T-helper 1 cell treated with Interleukin-12 subunit alpha and Interleukin-12 subunit beta and Interleukin-4 antibody, amounts not matched to agents 30 μg/mL and 1 μg/mL, for 36 hours (primary cell): ENCODE measurements at regions not wholly inside any gene's neighbourhood (a gene's known extent, or its start where the extent isn't known, plus 50 kb on each side); places are given as distances from the start of the nearest gene placed in this dataset.
"Not testable (repeated sequence)": the region's sequence is repeated elsewhere in the genome, so short reads cannot be mapped to it uniquely, and the experiment has no call there.

Experiments used
- H3K27ac Mint-ChIP-seq: one replicate; pipeline ENCODE4 v1.8.0; 2021; ENCODE audit warnings: mild to moderate bottlenecking, mixed read lengths
- H3K27me3 Mint-ChIP-seq: one replicate; pipeline ENCODE4 v1.8.0; 2021; ENCODE audit warnings: low read depth, mixed read lengths
- H3K36me3 Mint-ChIP-seq: one replicate; pipeline ENCODE4 v1.8.0; 2021; ENCODE audit warnings: low read depth, mixed read lengths
- H3K4me1 Mint-ChIP-seq: one replicate; pipeline ENCODE4 v1.8.0; 2021; ENCODE audit warnings: low read depth, mixed read lengths
- H3K4me3 Mint-ChIP-seq: one replicate; pipeline ENCODE4 v1.8.0; 2021; ENCODE audit warnings: mild to moderate bottlenecking, moderate library complexity, mixed read lengths
- H3K9me3 Mint-ChIP-seq: one replicate; pipeline ENCODE4 v1.8.0; 2021; ENCODE audit warnings: mixed read lengths

DNA sequence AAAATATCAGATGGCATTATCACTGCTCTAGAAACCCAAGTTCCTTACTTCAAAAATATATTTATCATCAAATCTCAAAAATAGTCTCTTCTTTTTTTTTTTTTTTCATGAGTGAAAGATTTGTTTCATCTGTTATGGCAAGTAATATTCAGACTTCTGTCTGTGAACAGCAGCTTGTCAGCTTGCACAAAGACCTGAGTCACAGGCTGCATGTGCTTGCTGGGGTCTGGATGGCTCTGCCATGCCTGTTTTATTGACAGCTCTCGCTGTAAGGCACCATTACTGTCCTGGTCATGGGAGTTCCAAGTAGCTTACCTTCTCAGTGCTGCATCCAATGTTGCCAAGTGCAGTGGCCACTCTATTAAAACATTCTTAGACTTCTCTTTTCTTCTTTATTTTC is 456.4 kb downstream of the GADD45G start:
- Mint-ChIP-seq H3K27ac (no peak overlapping the region), H3K27me3 (peaks cover 17% of the 10 kb centered on the region), H3K4me3 (no peak overlapping the region), H3K36me3 (no peaks in the 10 kb centered on the region), H3K4me1 (no peaks in the 10 kb centered on the region), H3K9me3 (no peaks in the 10 kb centered on the region)

DNA sequence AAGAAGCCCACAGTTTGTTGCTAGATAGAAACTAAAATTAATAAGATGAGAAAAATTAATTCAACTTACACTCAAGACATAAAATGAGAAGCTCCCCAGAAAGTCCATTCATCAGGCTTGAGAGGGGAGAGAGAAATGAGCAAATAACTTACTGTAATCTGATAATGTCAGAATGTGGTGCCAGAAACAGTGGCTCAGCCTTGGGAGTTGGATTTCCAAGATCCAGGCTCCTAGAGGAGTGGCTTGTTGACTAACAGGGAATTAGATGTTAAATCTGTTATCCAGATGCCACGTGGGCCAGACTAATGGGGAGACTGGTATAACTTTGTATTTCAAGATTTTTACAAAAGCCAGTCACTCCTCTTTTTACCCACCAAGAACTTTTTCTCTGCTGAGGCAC is 458.2 kb downstream of the GADD45G start:
- Mint-ChIP-seq H3K27me3 (peaks cover 23% of the 10 kb centered on the region), H3K36me3 (no peaks in the 10 kb centered on the region), H3K4me3 (no peak overlapping the region), H3K4me1 (no peaks in the 10 kb centered on the region), H3K9me3 (no peaks in the 10 kb centered on the region), H3K27ac (no peak overlapping the region)

DNA sequence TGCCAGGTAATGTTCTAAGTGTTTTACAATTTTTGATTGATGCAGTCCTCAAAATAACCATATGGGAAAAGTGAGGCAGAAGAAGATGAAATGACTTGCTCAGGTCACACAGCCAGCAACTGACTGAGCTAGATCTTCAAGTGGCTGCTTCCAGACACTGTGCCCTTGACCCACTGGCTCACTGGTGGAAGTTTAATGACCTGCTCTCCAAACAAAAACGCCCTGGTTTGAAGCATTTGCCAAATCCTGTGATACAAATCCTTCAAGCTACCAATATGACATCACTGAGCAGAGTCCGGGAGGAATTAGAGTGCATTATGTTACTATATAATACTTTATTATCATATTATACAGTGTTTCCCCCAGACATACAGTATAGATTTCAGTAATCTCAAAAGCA is 459.4 kb downstream of the GADD45G start:
- Mint-ChIP-seq H3K27ac (no peak overlapping the region), H3K27me3 (peaks cover 33% of the 10 kb centered on the region), H3K36me3 (no peaks in the 10 kb centered on the region)

DNA sequence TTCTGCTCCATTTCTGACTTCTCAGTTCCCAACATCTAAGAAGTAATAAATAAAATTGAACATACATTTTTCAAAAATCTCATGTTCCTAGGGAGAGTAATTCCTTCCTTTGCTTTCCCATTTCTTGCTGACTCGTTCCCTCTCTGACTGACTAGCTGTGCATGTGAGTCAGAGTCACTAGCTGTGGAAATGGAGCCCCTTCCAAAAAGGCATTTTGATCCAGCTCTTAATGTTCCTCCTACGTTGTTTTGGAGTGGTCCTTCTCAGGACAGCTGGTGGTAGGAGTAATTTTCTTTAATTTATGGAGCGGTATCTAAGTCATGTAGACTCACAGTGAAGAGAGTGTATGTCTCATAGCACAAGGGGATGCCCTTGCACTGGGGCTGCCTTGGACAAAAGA is 460.2 kb downstream of the GADD45G start:
- Mint-ChIP-seq H3K4me3 (no peak overlapping the region), H3K27me3 (peaks cover 34% of the 10 kb centered on the region), H3K4me1 (no peaks in the 10 kb centered on the region), H3K36me3 (no peaks in the 10 kb centered on the region), H3K9me3 (no peaks in the 10 kb centered on the region), H3K27ac (no peak overlapping the region)

More for the DNA sequence above, 459.4 kb downstream of the GADD45G start:
- Mint-ChIP-seq H3K4me3 (no peak overlapping the region), H3K9me3 (no peaks in the 10 kb centered on the region), H3K4me1 (no peaks in the 10 kb centered on the region)

DNA sequence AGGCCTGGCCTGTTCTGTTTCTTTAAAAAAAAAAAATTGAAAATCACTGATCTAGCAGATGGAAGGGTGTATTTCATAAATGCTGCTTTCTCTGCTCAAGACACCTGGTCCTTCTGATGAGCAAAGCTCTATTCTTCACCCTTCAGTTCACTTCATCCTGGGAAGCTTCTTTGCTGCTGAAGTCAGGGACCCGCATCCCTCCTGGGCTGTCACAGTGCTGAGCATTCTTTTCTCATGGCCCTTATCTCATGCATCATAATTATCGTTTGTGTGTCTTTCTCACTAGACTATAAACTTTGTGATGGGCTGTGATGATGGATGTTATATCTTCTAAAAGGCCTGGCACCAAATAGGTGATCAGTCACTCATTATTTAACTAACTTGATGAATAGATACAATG is 461.0 kb downstream of the GADD45G start:
- no peak overlapping the region for H3K4me3 Mint-ChIP-seq

DNA sequence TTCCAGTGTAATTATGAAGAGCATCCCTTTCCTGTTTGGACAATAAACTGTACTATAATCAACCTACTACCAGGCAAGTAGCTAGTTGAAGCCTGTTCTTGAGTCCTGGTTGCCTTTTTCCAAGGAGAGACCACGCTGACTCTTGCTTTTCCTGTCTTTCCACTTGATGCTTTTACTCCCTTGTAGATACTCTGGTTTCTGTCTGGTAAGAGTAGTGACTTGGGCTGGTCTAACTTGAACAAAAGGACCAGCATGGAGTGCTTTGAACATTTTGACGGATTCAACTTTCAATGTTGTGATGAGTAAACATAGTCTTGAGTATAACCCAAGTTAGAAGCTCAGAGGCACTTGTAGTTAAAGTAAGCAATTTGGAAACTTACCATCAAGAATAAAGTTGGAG is 464.3 kb downstream of the GADD45G start:
- Mint-ChIP-seq H3K27ac (no peak overlapping the region), H3K4me1 (no peaks in the 10 kb centered on the region), H3K27me3 (peaks cover 32% of the 10 kb centered on the region), H3K36me3 (no peaks in the 10 kb centered on the region), H3K9me3 (no peaks in the 10 kb centered on the region), H3K4me3 (no peak overlapping the region)

More for the DNA sequence above, 461.0 kb downstream of the GADD45G start:
- no peaks in the 10 kb centered on the region for H3K36me3 Mint-ChIP-seq
- no peak overlapping the region for H3K27ac Mint-ChIP-seq
- H3K9me3 Mint-ChIP-seq, result no peaks in the 10 kb centered on the region
- no peaks in the 10 kb centered on the region for H3K4me1 Mint-ChIP-seq
- H3K27me3 Mint-ChIP-seq, result peaks cover 36% of the 10 kb centered on the region

DNA sequence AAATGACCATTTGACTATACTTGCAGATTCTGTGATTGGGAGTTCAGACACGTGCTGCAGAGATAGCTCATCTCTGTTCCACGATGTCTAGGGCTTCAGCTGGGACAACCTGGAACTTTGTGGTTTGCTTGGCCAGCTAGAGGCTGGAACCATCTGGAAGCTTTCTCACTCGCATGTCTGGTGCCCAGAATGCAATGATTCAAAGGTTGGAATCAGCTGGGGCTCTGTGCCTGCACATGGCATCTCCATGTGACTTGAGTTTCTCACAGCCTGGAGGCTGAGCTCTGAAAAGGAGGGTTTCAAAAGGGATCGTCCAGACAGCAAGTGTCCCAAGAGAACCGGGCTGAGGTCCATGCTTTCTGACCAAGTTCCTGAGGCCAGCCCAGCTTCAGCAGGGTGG is 465.2 kb downstream of the GADD45G start:
- Mint-ChIP-seq H3K27ac (no peak overlapping the region), H3K9me3 (no peaks in the 10 kb centered on the region), H3K36me3 (no peaks in the 10 kb centered on the region), H3K27me3 (peaks cover 37% of the 10 kb centered on the region), H3K4me3 (no peak overlapping the region), H3K4me1 (no peaks in the 10 kb centered on the region)

DNA sequence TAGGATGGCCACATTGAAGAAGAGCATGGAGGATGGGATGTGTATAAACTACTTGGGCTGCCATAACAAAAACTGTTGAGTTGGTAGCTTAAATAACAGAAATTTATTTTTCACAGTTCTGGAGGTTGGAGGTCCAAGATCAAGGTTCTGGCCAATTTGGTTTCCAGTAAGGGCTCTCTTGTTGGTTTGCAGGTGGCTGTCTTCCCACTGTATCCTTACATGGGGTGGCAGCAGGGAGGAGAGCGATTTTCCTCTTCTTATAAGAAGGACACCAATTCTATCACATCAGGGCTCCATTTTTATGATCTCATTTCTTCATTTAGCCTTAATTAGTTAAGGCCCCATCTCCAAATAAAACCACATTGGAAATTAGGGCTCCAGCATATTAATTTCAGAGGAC is 465.7 kb downstream of the GADD45G start:
- Mint-ChIP-seq H3K4me3 (no peak overlapping the region), H3K36me3 (no peaks in the 10 kb centered on the region), H3K27ac (no peak overlapping the region), H3K4me1 (no peaks in the 10 kb centered on the region), H3K27me3 (peaks cover 38% of the 10 kb centered on the region), H3K9me3 (no peaks in the 10 kb centered on the region)

DNA sequence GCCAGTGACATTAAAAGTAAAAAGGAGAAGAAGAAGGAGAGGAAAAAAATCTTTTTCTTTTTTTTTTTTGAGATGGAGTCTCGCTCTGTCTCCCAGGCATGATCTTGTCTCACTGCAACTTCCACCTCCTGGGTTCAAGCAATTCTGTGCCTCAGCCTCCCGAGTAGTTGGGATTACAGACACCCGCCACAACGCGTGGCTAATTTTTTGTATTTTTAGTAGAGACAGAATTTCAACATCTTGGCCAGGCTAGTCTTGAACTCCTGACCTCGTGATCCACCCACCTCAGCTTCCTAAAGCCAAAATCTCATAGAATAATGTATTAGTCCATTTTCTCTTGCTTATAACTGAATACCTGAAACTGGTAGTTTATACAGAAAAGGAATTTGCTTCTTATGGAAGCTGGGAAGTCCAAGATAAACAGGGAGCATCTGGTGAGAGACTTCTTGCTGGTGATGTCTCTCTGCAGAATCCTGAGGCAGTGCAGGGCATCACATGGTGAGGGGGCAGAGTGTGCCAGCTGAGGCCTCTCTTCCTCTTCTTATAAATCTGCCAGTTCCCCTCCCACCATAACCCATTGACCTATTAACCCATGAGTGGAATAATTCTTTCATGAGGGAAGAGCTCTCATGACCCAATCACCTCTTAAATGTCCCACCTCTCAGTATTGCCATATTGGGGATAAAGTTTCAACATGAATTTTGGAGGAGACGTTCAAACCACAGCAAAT is 466.3 kb downstream of the GADD45G start:
- Mint-ChIP-seq H3K27ac (no peak overlapping the region), H3K4me3 (no peak overlapping the region), H3K4me1 (no peaks in the 10 kb centered on the region), H3K27me3 (peaks cover 44% of the 10 kb centered on the region), H3K36me3 (no peaks in the 10 kb centered on the region), H3K9me3 (no peaks in the 10 kb centered on the region)

DNA sequence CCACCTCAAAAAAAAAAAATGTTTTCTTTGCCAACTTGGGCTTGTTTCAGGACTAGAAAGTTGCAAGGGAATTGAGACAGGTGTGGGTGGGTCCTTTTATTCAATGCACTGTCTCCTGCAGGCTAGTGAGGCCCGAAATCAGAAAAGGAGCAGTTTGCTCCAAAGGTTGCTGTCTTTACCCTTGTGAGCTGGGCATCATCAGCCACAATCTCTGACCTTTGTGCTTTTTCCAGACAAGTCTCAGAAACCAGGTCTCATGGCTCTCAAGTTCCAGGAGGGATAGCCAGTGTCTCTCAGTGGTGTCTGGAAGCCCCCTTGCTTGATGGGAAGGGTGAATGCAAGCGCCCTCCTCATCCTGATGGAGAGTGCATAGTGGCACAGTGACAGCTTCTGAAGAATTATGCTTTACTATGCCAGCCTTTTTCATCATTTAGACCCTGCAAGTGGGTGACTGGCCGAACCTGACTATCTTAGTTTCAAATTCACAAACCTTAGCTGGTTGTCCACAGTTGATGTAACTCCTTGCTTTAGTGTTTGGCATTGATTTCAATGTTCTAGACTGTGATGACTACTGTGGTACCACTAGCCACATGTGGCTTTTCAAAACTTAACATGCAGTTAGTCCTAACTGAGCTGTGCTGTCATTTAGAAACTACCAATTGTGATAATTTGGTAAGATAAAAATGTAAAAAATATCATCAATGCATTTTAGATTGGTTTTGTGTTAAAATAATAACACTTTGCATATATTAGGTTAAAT is 468.6 kb downstream of the GADD45G start:
- Mint-ChIP-seq H3K27me3 (peaks cover 37% of the 10 kb centered on the region), H3K4me3 (no peak overlapping the region), H3K36me3 (no peaks in the 10 kb centered on the region), H3K27ac (no peak overlapping the region), H3K4me1 (peaks cover 15% of the 10 kb centered on the region), H3K9me3 (no peaks in the 10 kb centered on the region)

DNA sequence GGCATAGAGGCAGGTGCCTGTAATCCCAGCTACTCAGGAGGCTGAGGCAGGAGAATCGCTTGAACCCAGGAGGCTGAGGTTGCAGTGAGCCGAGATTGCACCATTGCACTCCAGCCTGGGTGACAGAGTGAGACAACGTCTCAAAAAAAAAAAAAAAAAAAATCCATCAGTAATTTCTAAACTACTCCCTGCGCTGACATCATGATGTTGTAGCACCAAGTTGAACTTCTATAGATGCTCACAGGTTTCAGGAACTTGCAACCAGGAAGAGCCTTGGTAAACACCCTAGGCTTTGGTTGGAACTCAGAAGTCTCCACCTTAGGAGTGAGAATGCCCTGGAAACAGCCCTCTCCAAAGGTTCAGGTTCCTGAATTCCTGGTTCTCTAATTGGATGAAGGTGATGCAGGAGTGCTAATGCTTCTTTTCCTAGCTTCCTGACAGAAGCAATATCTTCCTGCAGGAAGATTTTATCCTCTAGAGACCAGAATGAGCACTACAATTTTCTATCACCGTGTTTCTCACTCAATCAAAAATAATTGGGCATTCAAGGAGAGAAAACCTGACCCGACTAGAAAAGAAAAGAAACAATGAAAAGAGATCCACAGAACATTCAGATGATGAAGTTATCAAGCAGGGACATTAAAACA is 469.6 kb downstream of the GADD45G start:
- peaks cover 31% of the 10 kb centered on the region for H3K27me3 Mint-ChIP-seq
- H3K4me1 Mint-ChIP-seq, result peaks cover 24% of the 10 kb centered on the region
- no peak overlapping the region for H3K27ac Mint-ChIP-seq
- no peaks in the 10 kb centered on the region for H3K9me3 Mint-ChIP-seq
- H3K36me3 Mint-ChIP-seq, result no peaks in the 10 kb centered on the region
- H3K4me3 Mint-ChIP-seq, result no peak overlapping the region

DNA sequence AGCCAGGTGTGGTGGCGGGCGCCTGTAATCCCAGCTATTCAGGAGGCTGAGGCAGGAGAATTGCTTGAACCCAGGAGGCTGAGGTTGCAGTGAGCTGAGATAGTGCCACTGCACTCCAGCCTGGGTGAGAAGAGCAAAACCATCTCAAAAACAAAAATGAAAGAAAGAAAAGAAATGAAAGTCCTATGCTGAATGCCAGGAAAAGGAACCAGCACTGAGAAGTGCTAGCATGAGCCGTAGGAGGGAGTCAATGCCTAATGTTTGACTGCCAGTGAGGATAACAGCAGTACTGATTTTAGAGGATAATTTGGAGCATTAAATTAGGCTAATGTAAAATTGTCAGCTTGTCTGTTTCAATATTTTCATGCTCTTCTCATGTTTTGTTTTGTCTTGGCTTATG is 472.8 kb downstream of the GADD45G start:
- Mint-ChIP-seq H3K4me1 (peaks cover 24% of the 10 kb centered on the region), H3K27me3 (peaks cover 37% of the 10 kb centered on the region)
- not testable (repeated sequence) for H3K9me3 Mint-ChIP-seq, H3K27ac Mint-ChIP-seq, H3K36me3 Mint-ChIP-seq, H3K4me3 Mint-ChIP-seq

DNA sequence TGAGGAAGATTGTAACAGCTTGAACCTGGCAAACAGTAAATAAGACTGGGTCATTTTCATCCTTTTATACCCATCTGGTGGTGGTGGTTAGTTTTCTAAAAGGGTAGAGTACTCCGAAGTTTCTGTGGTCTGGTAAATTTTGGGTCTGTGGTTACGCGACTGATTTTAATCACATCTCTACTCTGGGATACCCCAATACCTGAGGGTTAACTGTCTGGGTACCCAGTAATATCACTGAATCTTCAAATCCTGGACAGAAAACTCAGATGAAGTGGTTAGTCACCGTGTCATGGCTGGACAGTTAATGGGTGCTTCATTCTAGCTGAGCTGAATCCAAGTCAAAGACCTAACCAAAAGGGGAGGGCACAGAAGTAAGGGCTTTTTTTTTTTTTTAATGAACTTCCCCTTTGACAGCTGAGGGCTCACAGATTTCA is 474.2 kb downstream of the GADD45G start:
- Mint-ChIP-seq H3K9me3 (no peaks in the 10 kb centered on the region), H3K4me3 (no peak overlapping the region), H3K4me1 (peaks cover 24% of the 10 kb centered on the region), H3K27me3 (peaks cover 39% of the 10 kb centered on the region), H3K36me3 (no peaks in the 10 kb centered on the region), H3K27ac (no peak overlapping the region)

DNA sequence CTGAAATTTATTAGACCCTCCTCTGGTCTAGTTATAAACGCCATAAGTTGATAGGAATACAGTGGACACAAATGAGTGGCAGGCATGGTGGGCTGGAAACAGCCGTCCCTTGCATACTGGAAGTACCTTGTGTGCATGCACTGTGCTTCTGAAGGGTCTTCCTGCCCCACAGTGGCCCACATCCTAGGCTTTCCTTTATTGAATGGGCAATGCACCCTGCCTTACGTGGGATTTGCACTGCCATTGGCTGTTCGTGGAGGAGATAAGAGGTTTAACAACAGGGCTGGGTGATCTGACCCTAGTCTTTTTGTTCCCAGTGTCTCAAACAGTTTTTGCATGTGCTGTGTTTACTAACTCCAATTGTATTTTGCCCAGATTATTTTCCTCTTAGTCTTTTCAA is 480.8 kb downstream of the GADD45G start:
- Mint-ChIP-seq H3K9me3 (no peaks in the 10 kb centered on the region), H3K27ac (no peak overlapping the region), H3K4me1 (no peaks in the 10 kb centered on the region), H3K27me3 (peaks cover 43% of the 10 kb centered on the region), H3K4me3 (no peak overlapping the region), H3K36me3 (peaks cover 1% of the 10 kb centered on the region)

DNA sequence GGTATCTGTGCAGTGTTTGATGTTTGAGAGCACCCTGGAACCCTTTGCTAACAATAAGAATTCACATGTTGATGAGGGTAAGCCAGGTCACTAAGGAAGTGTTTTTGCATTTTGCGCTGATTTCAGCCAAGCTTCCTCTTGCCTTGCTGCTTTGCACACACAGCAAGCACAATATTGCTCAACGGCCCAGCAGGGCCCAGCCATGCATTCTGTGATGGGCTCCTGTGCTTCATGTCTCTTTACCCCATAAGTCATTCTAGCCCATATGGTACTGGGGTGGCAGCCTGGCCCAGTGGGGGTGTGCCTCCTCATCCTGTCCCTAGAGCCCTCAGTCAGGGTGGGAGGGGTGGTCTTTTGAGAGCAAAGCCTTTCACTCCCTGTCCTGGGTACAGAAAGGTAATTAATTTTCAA is 481.3 kb downstream of the GADD45G start:
- H3K4me1 Mint-ChIP-seq, result no peaks in the 10 kb centered on the region
- no peak overlapping the region for H3K4me3 Mint-ChIP-seq
- H3K27me3 Mint-ChIP-seq, result peaks cover 44% of the 10 kb centered on the region
- no peaks in the 10 kb centered on the region for H3K9me3 Mint-ChIP-seq
- H3K36me3 Mint-ChIP-seq, result peaks cover 1% of the 10 kb centered on the region
- H3K27ac Mint-ChIP-seq, result no peak overlapping the region
